Activated CD4-positive, alpha-beta T cell treated with anti-CD3 and anti-CD28 coated beads, Interleukin-10, Interleukin-2, amounts not matched to agents 100 ng/mL and 50 ng/mL, durations not matched to agents 16 hours and 8 hours (primary cell): ENCODE measurements at regions not wholly inside any gene's neighbourhood (a gene's known extent, or its start where the extent isn't known, plus 50 kb on each side); places are given as distances from the start of the nearest gene placed in this dataset.

Experiments
- DNase-seq: peaks from one replicate; pipeline ENCODE4 v3.0.0-alpha.2; 2020

DNA sequence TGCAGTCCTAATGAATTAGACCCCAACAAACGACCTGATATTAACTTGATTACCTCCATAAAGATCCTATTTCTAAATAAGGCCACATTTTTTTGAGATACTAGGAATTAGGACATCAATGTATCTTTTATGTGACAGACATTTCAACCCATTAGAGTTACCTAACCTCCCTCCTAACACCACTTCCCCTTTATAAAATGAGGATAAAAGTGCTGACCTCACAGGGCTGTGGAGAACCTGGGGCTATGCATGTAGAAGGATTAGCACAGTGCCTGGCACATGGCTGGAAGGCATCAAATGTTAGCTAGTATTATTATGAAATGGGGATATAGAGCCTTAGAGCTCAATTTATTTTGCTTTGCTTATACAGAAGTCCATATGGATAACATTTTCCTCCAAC, 53.5 kb upstream of the LRRN1 start:
- DNase-seq = no peak

DNA sequence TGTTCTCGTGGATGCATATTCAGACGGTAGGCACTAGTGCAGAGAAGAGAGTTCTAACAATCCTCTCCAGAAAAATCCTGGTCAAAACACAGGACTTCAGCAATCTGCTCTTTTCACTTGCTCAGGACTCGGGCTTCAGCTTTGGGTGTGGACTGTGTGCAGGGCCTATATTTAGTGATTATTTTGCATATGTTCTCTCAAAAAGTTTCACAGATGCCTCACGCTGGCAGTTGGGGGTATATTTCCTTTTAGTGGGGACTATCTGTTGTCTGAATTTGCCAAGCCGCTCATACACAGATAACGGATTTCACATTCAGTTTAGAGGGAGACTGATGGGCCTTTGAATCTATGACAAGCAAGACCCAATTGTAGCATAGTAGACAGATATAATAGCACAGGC, 54.4 kb upstream of the LRRN1 start:
- no peak for DNase-seq

DNA sequence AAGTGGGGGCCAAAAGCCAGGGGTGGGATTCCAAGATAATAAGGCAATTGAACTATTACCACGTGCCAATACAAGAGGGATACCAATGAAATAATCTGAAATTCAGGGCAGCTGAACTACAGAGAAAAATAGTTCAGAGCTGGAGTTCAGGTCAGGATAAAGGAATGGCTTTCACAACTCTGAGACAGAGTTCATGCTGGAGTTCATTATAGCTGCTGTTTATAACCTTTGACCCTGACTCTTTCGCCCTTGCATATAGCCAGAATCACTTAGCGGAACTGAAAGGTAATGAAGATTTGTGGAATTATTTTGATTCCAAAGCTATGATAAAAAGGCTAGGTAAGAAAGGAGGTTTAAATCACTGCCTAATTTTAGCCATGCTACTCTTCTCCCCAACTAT, 55.5 kb upstream of the LRRN1 start:
- no peak for DNase-seq

DNA sequence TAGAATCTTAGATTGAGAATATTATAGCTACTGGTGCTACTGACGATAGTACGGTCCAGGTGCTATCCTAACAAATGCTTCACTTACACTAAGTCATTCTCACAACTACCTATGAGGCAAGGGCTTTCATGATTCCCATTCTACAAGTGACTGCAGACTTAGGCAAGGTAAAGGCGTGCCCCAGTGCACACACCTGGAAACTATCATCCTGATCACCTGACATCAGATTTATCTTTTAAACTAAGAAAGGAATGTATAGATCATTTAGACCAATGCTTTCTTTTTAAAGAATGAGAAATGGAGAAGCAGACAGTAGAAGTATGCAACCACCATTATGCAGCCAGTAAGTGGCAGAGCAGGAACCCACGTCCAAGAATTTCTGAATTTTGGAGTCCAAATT, 59.2 kb upstream of the LRRN1 start:
- no peak for DNase-seq

DNA sequence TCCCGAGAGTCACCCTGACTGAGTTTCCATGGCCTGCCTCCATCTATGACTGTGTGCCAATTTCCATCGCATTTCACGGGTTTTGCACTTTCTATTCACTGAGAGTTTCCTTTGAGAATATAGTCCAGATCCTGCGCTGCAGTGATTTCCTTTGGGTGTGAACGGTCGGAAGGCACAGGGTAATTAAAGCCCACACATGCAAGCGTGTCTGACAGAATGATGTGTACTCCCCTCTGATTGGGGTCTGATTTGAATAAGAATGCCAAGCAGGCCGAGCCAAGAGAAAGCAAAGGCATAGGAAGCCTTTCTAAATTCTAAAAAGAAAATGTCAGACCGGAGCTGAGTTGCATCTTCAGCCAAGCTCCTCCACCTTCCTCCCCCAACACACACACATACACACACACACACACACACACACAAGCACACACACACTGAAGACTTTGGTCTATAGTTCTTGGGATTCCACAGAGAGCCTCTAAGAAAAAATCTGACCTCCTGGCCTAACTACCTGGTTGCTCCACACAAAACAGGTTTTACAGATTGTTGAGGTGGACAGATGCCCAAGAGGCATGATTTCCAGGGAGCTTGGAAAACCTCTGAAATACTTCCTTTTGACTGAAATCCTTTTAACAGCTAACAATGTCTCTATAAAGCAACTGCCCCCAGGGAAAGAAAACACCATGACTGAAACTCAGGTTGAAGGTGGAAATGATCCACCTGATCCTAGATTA, 59.7 kb upstream of the LRRN1 start:
- no peak for DNase-seq

DNA sequence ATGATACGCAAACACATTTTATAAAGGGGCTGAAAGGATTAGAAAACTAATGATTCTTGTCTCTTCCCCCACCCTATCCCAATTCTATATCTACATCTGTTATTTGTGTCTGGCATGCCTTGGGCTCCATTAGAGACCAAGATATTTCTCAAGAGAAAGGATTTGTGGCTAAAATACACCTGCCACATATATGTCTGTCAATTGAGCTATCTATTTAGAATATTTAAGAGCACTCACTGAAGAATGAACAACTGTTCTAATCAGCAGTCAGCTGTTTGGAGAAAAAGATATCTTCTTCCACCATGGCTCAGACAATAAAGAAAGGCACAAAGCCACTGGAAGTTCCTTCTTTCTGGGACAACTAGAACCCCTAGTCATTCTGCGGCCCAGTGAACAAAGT, 61.7 kb upstream of the LRRN1 start:
- no peak for DNase-seq

DNA sequence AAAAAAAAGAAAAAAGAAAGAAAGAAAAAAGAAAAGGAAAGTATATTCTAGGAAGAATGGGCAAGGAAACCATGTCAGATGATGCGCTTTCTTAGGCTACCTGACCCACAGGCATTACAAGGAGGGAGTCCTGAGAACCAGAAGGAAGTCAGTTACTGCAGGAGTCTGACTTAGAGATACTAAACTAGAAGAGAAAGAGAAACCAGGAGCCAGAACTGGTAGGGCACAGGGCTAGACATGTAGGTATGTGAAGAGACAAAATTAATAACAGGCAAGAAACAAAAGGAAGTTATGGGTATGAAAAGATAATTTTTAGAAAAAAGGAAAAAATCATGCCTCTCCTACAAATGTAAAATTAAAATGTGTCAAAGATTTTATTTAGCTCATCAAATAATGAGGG, 63.3 kb upstream of the LRRN1 start:
- DNase-seq = no peak

DNA sequence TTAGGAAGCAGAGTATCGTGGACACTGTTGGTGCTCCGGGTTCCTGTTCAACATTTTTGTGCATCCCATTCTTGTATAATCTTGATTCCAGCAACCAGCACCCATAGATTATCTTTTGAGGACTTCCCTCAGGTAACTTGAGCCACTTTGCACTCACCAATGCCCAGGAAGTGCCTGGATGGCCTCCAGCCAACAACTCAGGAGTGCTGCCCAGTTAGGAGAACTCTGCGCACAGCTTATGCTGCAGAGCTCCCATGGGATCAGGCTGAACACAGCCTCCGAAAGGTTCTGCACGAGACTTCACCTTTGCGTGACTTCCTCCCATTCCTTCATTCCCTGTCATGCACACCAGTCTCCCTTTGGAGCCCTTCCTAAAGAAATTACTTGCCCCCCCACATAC, 64.3 kb upstream of the LRRN1 start:
- no peak for DNase-seq

DNA sequence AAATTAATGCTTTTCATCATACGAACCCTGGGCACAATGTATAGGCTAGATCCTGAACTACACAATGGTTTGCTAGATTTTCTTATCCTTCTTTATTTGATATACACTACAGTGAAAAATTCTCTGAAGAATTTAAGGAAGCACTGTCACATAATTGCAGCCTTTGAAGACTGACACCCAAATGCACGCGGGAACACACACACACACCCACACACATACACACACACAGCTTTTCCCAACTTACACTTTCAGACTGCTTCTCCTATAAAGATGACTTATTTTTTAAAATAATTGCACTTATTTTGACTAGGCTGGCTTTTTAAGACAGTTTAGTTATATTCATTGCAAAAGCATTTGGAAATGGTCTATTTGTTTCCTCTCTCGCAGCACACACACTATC, 70.0 kb upstream of the LRRN1 start:
- DNase-seq = no peak

DNA sequence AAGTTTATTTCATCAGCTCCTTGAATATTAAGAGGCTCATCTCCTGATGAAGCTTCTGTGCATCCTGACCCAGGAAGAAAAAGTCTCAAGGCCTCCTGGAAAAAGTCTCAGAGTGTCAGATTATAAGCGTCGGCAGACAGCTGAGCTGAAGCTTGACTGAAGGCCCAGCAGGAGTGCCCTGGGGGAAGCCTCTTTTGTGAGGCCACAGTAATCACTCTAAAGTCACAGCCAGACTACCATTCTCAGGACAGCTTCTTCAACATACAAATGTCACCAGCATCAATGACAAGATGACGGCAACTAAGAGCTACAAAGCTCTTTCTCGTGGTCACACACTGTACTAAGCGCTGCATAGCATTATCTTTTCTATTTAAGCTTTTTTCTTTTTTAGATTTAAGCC, 72.7 kb upstream of the LRRN1 start:
- DNase-seq = no peak

DNA sequence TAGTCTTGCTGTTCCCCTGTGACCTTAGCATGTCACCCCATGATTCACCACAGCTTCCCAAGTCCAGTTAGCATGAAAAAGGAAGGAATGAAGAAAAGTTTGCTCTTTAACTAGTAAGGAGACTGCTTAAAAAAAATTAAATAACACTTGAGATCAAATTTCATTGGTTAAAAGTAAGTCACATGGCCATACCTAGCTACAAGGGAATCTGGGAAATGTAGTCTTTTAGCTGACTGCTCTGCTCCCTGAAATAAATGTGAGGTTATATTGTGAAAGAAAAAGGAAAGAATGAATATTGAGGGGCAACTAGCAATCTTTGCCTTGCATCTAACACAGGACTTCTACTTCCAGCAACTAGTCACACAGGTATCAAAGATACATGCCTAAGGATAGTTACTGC, 84.7 kb upstream of the LRRN1 start:
- no peak for DNase-seq

DNA sequence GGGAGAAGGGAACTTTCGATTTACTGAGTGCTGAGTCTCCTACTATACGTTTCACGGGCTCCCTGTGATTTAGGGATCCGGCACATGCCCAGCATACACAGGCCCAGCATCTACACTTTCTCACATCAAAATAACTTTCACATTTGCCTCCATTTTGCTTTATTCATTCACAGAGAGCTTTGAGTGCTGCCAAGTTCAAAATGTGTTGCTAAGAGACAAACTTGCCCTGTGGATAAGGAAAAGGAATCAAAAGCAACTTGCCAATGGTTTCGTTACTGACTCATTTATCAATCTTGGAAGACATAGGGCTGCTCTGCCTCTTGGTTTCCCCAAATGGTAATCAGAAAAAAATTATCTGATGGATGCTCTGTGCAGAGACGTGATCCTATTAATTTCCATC, 86.3 kb upstream of the LRRN1 start:
- DNase-seq = no peak

DNA sequence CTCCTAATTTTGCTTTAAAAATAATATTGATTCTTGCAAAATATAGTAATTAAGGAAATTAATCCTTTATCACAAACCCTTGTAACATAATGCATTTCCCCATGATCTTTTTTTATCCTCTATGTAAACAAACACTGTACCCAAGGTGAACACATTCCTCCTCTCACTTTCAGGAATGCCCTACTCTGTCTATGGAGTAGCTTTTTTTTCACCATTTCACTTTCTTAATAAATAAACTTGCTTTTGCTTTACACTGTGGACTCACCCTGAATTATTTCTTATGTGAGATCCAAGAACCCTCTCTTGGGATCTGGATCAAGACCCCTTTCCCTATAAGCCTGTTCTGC, 90.5 kb upstream of the LRRN1 start:
- DNase-seq = no peak

DNA sequence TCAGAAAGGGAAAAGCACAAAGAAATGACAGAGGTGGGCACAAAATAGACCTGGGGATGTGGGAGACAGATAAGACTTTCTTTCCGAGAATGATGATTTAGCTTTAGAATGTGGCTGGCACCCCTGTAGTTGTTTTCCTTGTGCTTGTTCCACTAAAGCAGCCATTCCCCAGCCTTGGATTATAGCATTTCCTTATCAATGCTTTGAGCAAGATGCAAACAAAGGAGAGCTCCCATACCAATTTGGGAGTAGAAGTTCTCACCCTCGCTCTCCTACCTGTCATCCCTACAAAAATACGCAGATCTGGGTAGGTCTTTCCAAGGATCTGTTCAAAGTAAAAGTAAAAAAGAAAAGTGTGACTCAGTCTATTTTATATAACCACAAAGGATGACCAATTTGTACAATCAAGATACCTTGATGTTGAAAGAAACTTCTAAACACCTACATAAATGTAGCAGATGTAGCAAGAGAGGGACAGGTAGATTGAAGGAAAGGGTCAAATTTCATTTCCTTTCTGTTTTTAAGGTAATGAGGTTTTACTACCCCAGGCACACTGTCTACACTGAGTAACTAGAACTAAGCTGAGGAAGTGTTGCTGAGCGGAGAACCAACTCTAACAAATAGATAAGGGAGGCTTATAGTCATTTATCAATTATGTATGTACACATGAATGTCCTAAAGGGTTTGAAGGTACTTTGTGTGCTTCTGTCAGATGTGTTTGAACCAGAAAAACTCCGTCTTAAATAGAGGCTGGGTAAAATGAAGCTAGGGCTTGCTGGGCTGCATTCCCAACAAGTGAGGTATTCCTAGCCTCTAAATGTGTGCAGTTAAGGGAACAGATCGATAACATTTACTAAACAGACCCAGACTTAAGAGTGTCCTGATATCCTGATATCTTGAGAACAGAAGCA, 91.1 kb upstream of the LRRN1 start:
- no peak for DNase-seq

DNA sequence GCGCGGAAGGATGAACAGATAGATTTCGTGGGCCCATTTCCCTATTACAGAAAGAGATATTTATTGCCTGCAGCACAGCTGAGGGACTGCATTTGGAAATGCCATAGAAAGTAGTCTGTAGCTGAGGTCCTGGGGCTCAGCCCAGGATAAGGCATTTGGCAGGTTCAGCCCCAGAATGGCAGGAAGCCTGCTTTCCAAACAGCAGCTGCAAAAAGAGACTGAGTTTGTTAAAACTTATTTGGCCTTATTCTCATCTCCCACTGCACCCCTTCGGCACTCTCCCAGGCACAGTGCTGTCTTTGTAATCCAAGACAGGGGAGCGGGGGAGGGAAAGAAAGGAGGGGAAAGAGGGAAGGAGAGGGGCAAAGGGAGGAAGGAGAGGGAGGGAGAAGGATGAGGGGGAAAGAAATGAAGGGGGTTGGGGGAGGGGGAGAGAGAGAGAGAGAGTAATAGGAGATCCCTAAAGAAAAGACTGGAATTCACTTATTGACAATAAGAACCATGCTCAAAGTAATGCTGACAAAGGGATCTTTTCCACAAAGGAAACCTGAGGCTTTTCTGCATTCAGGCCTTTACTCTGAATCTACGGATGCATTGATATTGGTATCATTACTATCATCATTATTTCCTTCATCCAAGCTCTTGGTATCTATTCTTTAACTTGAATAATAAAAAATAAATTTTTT, 94.0 kb upstream of the LRRN1 start:
- no peak for DNase-seq

DNA sequence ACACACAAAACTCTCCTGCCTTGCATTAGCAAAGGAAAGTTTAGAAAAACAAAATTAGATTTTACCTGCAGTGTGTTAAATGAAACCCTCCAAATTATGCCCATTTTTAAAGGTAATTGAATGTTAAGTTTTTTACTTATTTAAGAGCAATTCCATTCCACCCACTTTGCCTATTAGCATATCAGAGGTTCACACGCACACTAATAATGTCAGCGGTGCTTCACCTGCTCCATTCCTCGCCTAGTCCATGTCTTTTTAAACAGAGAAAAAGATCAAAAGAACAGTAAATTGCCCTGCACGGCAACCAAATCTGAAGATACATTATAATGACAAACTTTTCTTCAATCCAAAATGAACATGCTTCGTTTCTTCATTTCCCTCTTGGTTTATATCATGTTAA, 97.3 kb upstream of the LRRN1 start:
- no peak for DNase-seq

DNA sequence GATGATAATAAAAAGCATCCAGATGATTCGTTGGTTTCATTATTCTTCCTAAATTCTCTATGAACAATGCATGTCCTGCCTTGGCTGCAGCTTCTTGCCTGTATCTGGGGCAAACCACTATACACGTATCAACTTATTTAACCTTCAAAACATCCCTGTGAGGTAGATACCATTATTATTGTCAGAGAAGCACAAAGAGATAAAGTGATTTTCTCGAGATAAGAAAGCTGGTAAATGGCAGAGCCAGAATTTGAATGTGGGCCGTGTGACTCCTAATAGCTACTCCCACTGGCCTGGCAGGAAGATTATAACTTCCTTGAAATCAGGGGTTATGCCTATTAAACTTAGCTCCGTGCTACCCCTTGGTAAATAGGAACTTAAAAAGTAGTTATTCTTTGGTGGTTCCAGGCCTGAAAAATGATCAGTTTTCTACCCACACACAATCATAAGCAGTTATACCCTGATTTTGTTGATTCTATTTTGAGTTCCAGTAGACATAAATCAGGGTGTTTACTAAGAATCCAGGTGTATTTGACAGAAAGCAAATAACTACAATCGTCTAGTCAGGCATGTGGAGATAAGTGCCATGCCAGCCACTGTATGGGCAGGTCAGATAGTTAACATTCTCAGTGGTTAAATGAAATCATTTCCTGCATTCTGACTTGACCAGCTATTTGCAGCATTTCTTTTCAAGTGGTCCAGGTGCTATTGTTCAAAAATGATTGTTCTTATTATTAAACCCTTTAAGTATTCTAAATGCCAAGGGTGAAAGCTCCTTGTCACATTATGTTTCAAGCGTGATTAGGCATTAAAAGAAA, 99.2 kb upstream of the LRRN1 start:
- DNase-seq = no peak

DNA sequence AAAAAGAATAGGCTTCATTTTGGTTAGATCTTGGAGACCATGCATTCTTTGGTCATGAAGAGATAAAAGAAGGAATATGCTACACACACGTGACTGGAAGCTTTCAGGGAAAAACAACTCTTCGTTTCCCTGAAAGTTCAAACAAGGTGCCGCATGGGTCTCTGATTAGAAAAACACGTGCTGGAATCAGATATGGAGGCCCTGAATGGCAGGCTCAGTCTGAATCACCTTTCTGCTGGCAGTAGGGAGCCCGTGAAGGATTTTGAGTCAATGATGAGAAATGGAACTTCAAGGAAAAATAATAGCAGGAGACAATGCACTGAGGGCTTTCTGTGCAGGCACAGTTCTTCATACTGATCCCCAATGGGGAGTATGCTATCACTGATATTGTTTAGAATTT, 99.8 kb upstream of the LRRN1 start:
- DNase-seq = no peak

DNA sequence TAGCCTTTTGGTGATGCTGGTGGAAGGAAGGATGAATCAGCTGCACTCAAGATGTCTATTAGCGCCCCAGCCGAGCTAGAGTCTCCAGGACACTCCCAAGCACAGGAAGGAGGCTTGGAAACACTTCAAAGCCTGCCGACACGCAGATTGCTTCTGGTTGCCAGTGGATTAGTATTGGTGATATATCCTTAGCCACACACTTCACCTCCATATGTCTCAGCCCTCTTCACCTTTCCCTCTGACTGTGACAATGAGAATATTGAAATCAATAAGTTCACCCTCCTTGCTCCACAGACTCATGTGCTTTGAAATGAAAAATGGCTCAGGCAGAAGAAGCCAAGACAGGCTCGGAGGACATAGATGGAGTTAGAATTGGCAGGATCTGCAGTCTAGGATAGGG, 102.9 kb upstream of the LRRN1 start:
- DNase-seq = no peak

DNA sequence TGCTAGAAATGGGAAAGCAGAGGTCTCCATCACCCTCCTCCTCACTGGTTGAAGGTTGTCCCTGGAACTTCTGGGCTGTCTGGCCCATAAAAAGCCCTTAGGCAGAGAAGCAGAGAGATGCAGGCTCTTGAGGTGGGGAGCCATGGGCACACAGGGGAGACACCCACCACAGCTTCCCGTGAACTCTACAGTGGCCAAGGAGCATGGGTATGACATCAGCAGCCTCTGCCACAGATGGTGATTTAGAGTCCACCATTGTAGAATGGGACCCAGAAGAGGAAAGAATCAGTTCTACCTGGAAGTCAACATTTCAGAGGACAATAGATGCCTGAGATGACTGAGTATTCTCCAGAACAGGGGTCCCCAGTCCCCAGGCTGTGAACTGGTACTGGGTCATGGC, 105.6 kb upstream of the LRRN1 start:
- no peak for DNase-seq

DNA sequence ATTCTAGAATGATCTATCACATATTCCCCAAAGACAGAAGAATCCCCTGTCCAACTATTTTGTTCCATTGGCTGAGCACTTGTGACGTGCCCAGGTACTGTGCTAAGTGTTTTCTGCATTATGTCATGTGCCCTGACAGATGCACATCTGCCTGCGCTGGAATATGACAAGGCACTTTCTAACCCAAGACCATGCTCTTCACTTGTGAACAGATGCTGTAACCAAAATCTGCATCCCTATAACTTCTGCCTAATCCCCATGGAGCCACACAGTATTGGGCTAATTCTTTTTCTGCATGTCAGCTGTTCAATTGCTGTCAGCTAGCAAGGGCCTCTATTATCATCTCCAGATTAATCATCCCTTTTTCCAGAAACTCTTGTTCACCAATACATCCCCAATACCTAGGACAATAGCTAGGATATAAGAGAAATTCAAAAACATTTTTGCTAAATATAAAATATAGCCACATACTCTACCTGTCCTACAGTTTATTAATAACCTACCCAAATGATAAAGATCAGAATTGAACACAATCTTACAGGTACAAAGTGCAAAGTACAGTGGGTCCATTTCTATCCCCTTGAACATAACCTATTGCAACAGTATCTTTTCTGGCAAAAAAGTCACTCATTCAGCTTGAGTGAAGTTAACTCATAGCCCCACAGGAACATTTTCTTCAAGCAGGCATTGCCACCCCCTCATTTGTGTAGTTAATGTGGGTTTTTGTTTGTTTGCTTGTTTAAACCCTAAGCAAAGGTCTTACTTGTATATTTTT, 109.4 kb upstream of the LRRN1 start:
- DNase-seq = no peak

DNA sequence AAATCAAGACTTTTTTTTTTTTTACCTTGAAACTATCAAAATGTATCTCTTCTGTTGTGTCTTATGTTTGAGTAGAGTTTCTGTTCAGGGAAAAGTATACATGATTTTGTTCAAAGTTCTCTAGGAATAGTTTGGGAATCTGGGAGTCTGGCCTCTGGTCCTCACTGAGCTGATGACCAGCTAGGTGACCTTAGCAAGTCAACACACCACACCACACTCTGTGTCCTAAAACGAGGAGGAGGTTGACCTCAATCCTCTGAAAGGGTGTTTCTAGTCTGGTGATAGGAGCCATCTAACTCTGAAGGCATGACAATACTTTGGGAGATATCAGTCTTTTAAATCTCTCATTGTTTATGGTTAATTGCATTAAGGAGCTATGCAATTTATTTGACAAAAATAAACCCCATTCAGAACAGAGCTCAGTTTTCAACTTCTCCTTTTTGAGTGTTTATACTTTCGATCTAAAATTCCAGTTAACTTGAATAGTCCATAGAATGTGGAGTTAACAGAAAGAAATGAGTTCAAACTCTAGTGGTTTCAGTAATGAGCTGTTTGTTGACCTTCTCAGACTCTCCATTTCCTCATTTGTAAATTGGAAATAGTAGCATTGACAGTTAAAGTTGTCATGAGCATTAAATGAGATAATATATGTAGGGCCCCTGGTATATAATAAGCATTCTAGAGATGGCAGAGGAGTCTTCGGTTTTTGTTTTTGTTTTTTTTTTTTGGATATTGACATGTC, 112.2 kb upstream of the LRRN1 start:
- DNase-seq = no peak
